Left cardiac atrium (tissue), 4 donors: ENCODE measurements at regions not wholly inside any gene's neighbourhood (a gene's known extent, or its start where the extent isn't known, plus 50 kb on each side); places are given as distances from the start of the nearest gene placed in this dataset.
"Not testable (repeated sequence)": the region's sequence is repeated elsewhere in the genome, so short reads cannot be mapped to it uniquely, and the experiment has no call there.

Experiments
- ATAC-seq, 2 donors: fragments of 200-7000 bp; cut with Tn5 transposase; one replicate each; pipeline ENCODE4 v1.9.1; 2020; ENCODE audit warnings: mild to moderate bottlenecking in 2 of 2, moderate library complexity in 2 of 2
- DNase-seq: peaks from one replicate; pipeline ENCODE4 v3.0.0-alpha.2; 2020
- intact Hi-C, 2 donors: fragments of 100-400 bp; cut with DNase I; formaldehyde crosslinking; loops; one replicate each; pipeline versions ENCODE4 v1.14.1 to v1.15.1; 2022 to 2023
- donor health status: DM: no; HTN: yes; CAD: no.
- donor health status: DM: no; HTN: yes; CAD: no; lungs with severe emphysema.
- donor health status: DM: yes; HTN: yes; CAD: no.
- donor health status: Dilated cardiomyopathy.

DNA sequence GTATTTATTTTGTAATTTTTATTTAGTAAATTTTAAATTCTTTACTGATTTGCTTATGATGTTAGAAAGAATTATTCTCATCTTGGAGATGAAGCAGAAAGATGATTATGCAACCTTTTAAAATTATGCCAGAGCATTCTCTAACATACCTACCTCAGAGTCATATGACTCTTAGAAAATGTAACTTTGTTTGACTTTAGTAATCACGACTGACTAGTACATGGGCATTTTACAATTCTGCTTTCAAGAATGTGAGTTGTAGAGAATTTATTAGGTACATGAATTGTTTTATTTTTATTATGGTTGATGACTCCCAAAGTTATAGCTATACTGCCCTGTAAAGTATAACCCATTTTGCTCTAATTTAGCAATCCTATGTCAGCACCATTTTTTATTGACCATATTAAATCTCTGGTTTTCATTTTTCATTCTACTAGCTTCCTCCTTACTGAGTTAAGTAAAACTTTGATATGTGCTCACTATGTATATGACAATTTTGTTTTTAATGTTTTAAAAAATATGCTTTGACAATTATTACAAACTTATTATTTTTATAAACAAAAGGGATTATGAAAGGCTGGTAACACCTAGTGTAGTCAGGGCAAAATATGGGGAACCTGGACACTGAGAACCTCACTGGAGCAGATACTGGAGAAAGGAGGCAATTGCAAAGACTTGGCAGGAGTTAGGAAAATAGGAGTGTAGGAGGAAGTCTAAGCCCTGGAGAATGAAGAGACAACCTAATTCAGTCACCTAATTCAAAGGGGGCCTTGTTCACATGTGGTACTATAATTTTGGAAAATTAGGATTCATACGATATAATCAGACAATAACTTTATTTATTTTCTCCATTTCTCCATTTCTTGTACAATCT lies 249.7 kb upstream of the DAB2 start:
- DNase-seq: no peak
- ATAC-seq: no peak
- intact Hi-C loops: no loop called here

DNA sequence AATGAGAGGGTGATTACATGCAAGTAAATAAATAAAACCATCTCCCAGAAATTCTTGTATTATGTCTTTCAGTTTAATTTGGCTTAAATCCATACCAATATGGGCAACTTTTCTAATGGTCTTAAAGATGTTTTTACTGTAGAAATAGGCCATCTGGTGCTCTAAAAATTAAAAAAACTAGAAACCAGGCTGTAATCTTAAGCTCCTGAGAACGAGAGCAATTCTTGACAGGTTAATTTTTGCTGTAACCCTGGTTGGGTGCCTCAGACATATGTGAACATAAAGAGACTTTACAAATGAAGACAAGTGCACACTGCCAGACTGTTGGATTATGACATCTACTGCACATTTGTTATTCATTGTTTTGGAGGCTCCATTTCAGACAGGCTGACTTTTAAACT lies 246.8 kb upstream of the DAB2 start:
- ATAC-seq (no peak), DNase-seq (no peak)
- intact Hi-C loops: no loop called here

DNA sequence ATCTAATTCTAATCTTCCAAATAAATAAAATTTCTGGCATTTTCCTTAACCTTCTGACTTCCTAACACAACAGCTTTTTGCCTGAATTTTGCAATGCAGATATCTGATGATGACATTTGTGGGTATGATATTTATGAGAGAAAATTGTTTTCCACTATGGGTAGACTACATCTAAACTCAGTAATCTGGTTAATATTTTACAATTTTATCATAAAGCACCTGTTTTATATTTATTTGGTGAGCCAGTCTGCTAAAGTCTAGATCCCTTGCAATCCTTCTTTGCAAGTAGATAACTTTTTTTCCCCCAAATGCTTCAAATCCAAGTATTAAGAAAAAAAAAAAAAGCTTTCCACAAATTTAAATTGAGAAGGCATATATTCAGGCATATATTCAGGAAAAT lies 246.2 kb upstream of the DAB2 start:
- no peak for ATAC-seq
- intact Hi-C loops: no loop called here
- no peak for DNase-seq

DNA sequence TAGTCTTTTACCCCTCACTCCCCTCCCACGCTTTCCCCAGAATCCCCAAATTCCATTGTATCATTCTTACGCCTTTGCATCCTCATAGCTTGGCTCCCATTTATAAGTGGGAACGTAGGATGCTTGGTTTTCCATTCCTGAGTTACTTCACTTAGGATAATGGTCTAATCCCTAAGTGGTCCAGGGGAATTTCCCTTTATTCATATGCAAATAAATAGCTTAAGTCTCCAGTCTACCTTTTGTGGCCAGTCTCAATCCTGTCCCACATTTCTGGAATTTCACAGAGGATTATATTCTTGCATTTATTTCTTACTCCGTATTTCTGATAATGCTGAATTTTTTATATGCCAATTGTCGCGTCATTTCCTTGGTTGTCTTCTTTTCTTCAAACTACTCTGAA lies 245.6 kb upstream of the DAB2 start:
- ATAC-seq (no peak), DNase-seq (no peak)
- intact Hi-C loops: no loop called here

DNA sequence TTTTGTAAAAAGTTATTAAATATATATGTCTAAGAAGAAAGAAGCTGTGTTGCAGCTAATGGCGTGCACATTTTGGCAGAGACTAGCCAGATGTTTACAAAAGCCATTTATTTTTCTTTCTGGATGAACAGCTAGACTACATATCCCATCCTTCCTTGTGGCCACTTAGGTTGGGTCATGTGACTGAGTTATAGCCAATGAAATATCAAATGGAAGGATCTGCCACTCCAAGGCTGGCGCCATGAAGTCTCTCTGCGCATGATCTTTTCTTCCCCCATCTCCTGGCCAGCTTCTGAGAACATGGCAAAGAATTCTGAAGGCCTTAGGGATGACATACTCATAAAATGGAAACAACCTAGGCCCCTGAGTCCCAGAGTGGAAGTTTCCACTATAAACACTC lies 244.2 kb upstream of the DAB2 start:
- DNase-seq: no peak
- intact Hi-C loops: no loop called here
- no peak for ATAC-seq

DNA sequence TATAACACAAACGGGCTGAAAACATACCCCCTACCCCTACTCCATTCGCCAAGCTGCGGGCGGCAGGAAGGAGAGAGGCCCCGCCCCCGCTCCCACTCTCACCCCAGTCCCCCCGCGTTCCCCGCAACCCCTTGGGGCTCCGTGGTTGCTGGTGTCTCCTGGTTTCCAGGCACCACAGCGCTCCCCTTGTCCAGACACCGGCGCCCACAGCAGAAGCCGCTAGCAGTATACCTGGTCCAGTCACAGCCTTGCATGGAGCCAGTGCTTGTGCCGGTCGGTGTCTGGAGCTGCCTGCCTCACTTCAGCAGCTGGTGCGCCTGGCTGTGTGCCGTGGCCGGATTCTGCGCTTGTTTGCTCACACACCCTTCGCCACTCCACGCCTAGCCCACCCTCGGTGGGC lies 240.5 kb upstream of the DAB2 start:
- intact Hi-C loops: no loop called here
- no peak for ATAC-seq
- DNase-seq: no peak

DNA sequence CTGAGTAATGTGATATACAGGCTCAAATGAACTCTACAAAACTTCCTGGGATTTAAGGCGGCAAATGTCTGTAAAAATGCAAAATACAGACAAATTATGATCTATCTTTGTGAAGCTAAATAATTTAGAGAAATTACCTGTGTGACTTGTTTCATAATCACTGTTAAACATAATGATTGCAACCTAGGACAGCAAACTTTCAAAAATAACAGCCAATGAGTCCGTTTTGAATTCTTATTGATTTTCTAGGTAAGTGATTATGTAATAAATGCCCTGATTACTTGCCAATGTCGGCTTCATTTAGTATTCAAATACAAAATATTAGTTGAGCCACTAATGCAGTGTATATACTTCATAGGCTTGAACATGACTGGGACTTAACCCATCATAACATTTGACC lies 238.2 kb upstream of the DAB2 start:
- ATAC-seq (no peak), DNase-seq (no peak)
- intact Hi-C loops: no loop called here

DNA sequence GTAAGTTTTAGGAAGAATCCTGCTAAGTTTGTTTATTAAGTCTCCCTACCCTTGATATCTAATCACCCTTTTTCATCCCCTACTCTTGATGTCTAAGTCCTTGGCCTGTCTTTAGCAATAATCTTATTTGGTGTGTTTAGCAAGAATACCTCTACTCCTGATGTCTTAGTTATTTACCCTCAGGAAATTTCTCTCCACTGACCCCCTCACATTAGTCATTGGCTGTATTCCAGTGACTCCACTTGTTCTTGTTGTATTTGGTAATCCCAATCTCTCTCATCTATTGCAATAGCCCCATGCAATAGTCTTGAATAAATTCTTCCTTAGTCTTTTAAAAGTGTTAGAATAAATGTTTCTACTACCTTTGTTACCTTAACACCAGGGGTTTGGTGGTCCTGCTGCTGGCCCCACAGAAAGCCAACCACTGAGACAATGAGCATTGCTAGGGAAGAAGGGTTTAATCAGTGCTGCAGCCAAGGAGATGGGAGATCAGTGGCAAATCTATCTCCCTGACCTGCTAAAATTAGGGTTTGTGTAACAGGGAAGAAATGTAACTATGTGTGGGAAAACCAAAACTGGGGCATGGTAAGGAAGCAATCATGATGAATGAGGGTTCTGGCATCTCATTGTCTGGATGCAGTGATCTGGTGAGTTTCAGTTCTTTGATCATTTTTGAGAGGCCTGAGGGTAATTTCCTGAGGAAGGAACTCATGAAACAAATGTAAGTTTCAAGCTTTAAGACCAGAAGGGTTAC lies 236.4 kb upstream of the DAB2 start:
- intact Hi-C loops: no loop called here
- no peak for ATAC-seq
- no peak for DNase-seq

DNA sequence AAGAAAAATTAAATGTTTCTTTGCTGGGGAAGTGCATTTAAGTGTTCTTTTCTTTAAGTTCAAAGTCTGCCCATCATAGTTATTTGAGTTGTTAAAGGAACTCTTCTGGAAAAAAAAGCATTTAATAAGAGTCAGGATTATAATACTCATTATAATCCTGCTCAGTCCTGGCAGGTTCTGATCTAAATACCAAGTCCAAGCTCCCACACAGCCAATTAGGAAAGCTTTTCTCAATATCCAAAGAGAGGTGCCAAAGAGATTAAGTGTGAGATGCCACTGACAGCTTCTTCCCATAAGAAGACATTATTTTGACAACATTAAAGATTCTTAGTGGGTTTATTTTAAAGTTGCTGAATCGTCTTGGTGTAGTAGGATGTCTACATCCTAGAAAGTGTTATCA lies 235.2 kb upstream of the DAB2 start:
- DNase-seq: no peak
- no peak for ATAC-seq
- intact Hi-C loops: no loop called here

DNA sequence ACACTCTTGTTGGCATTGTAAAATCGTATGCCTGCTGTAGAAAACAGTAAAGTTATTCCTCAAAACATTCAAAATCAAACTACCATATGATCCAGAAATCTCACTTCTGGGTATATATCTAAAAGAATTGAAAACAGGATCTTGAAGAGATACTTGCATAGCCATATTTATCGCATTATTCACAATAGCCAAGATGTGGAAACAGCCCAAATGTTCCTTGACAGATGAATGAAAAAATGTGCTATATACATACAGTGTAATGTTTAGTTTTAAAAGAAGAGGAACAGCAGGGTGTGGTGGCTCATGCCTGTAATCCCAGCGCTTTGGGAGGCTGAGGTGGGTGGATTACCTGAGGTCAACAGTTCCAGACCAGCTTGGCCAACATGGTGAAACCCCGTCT lies 234.1 kb upstream of the DAB2 start:
- ATAC-seq (no peak), DNase-seq (no peak)
- intact Hi-C loops: no loop called here

DNA sequence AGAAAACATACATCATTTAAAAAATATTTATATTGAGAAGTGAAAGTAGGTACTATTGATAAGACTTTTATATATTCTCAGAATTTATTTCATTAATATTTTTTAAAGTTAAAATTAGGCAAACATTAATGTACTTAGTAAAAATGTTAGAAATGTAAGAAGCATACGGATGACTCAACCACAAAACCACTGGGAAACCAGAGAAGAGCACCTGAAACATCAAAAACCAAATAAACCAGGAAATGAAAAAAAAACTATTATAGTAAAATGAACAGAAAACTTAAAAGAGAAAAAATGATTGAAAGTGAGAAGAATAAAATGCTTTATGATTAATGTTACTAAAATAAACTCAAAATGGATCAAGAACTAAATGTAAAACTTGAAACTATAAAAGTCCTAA lies 233.2 kb upstream of the DAB2 start:
- DNase-seq: no peak
- ATAC-seq: no peak
- intact Hi-C loops: no loop called here

DNA sequence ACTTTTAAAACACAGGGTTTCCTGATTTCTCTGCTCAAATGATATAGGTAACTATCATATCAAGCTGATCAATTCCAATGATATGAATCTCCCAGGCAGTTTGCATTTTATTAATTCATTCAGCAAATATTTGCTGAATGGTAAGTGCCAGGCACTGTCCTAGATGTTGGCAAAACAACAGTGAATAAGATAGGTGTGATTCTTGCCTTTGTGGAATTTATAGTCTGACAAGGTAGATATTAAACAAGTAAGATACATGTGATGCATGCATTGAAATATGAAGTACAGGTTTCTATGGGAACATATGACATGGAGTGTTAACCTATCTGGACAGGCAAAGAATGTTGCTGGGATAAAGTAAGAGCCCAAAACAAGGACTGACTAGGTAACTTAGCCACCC lies 231.8 kb upstream of the DAB2 start:
- intact Hi-C loops: no loop called here
- DNase-seq (no peak), ATAC-seq (no peak)

DNA sequence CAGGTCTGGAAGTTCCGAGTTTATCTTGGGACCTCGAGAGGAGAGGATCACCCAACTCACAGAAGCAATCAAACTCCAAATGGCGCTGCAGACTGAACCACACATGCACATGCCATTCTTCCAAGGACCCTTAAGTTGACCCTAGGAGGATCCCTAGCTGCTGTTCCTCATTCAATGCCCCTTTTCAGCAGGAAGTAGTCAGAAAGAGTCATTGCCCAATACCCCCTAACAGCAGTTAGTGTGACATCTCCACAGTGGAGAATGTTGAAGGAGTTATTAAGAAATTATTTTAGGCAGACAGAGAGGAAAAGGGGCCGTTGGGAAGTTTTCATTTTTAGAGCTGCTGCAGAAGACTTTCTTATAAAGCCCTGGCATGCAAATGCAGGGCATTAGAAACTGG lies 229.9 kb upstream of the DAB2 start:
- intact Hi-C loops: no loop called here
- ATAC-seq: no peak
- no peak for DNase-seq

DNA sequence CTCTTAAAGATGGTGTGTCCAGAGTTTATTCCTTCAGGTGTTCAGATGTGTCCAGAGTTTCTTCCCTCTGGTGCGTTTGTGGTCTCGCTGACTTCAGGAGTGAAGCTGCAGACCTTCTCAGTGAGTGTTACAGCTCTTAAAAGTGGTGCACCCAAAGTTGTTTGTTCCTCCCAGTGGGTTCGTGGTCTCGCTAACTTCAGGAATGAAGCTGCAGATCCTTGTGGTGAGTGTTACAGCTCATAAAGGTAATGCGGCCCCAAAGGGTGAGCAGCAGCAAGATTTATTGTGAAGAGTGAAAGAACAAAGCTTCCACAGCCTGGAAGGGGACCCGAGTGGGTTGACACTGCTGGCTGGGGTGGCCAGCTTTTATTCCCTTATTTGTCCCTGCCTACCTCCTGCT lies 227.7 kb upstream of the DAB2 start:
- DNase-seq, ATAC-seq, intact Hi-C loops: not testable (repeated sequence)

DNA sequence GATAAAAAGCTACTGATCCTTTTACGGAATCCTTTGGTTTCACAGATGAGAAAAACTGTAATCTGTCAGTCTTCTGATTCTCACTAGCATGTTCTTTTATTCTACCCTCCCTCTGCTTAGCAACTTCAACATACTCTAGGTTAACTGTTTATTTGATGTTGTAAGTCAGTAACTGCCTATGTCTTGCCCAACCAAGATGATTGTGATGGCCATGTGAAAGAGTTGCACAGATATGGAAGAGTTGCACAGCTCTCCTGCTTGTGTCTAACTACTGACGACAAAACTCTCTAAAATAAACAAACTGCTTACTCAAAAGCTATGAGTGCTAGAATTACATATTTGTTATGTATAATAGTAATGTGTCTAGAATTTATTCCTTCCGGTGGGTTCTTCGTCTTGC lies 227.3 kb upstream of the DAB2 start:
- no peak for DNase-seq
- intact Hi-C loops: no loop called here
- ATAC-seq: no peak

DNA sequence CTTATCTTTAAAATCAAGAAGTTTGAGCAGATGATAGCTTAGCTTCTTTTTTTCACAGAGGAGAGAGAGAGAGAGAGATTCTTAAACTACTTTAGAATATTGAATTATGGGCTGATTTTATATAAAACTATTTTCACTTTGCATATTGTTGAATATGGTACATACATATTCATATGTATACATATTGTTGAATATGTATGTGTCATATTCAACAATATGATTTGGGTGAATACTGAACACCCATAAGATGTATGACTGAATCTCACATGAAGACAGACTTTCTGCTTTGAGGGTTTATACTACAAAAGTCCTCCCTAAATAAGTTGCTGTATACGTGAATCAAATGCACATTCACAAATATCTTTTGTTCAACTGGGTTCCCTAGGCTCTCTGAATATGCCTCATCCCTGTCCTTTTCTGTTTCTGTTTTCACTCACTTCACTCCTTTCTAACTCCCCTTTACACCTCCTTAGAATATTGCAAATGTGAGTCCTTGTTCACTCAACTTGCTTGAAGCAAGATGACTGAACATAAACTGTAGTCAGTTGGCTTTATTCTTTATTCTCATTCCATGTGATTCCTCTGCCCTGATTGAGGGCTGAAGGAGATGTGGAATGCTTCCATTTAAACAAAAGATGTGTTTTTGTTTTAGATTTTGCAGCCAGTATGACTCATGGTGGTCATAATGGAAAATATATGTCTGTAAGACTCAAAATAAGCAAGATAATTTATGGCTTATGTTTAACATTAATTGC lies 225.4 kb upstream of the DAB2 start:
- intact Hi-C loops: no loop called here
- ATAC-seq: no peak
- DNase-seq: no peak

DNA sequence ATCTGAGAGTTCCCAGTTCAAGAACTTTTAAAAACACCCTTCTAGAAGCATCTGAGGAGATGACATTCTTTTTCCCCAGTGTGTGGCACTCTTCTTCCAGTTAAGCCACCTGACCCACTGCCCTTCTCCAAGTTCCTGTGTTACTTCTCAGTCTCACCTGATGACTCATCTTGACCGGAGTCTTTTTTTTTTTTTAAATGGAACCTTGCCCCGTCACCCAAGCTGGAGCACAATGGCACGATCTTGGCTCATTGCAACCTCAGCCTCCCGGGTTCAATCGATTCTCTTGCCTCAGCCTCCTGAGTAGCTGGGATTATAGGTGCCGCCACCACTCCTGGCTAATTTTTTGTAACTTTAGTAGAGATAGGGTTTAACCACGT lies 224.1 kb upstream of the DAB2 start:
- no peak for DNase-seq
- intact Hi-C loops: no loop called here
- ATAC-seq: no peak

DNA sequence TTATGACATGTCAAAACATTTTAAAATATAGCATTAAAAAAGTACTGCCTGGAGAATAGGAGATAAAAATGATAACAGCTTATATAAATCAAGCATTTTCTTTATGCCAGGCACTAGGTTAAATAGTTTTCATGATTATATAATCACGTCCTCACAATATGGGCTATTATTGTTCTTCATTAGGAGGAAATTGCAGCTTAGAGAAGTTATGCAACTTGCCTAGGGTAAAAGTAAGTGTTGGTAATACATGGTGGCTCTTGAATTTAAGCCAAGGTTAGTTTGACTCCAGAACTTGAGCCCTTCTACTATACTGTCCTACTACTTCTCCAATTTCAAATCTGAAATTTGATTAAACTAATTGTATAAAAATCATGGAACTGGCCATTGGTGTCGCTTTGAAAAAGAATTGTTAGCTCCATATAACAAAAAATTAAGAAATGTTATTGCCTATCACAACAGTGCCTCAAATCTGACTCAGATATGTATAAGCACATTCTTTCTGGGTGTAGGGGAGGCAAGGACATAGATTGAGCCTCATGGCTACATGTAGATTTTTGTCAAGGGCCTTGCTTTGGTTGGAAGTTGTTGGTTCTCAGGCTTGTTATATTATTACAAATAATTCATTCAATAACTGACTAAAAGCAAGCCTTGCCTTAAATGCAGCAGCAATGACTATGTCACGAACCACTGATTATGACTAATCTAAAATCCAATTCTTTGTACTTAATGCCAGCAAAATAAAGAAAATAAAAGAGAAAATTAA lies 223.5 kb upstream of the DAB2 start:
- ATAC-seq: no peak
- no peak for DNase-seq
- intact Hi-C loops: no loop called here

DNA sequence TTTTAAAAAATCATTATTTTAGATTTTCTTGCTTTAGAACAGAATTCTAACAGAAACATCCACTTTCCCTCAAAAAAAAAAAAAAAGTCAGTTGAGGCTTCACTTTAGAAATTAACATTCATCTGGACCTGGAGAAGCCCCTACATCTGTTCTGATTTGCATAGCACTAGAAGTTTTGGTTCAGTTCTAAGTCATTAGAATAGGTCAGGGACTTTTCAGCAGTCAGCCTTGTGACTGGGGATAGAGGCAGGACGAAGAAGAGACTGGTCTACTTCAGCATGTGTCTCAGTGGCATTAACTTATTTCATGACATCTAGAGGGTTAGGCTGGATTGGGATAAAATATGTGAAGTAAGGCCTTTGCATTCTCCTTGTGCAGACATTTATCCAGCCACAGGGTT lies 215.8 kb upstream of the DAB2 start:
- DNase-seq (no peak), ATAC-seq (no peak)
- intact Hi-C loops: no loop called here
